Testis (tissue), 2 donors: ENCODE measurements at regions not wholly inside any gene's neighbourhood (a gene's known extent, or its start where the extent isn't known, plus 50 kb on each side); places are given as distances from the start of the nearest gene placed in this dataset.

Experiments used
- CTCF ChIP-seq, 3 experiments: fragments of 450-650 bp in 2 of 3; fragments of 200-600 bp in 1 of 3; sonication (generic) in 1 of 3; IDR thresholded peaks; one replicate each; pipeline ENCODE4 v1.5.1; 2016 to 2019; ENCODE audit warnings: antibody characterized with exemption in 3 of 3, mild to moderate bottlenecking in 2 of 3, moderate library complexity in 1 of 3
- POLR2A ChIP-seq: fragments of 450-650 bp; IDR thresholded peaks from one replicate; pipeline ENCODE4 v1.6.1; 2017; ENCODE audit warnings: antibody characterized with exemption, mild to moderate bottlenecking, moderate library complexity

DNA sequence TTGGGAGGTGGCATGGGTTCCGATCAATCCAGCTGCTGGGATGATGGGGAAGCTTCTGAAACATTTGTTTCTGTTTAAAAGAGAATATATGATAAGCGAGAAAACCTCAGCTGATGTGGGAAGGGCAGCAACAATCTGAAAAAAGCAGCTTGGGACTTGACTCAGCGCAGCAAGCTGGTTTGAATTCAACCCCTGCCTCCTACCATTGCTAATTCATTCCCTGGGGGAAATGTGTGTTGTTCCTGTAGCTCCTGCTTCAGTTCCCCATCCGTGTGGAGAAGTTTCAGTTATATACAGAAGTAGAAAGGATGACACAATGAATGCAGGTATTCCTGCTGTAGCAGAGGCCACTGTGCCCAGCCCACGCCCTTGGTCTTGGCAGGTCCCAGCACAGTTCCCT, 145.1 kb downstream of the NXNL2 start:
- TF ChIP-seq CTCF (IDR thresholded peaks at IDR 0.05) (no peak), POLR2A (no peak)
